Body of pancreas (tissue), 4 donors: ENCODE measurements at regions not wholly inside any gene's neighbourhood (a gene's known extent, or its start where the extent isn't known, plus 50 kb on each side); places are given as distances from the start of the nearest gene placed in this dataset.

Experiments
- POLR2A ChIP-seq, 3 donors: fragments of 450-650 bp; IDR thresholded peaks; one replicate each; pipeline ENCODE4 v1.6.1; 2016; ENCODE audit warnings: antibody characterized with exemption in 3 of 3, mild to moderate bottlenecking in 2 of 3
- TF ChIP-seq, protein P1 (sequence below), 7 experiments: fragments of 450-650 bp in 4 of 7; fragments of 200-600 bp in 3 of 7; sonication (generic) in 3 of 7; IDR thresholded peaks; one replicate each; pipeline ENCODE4 v1.5.1; 2016 to 2019; ENCODE audit warnings: antibody characterized with exemption in 7 of 7

DNA sequence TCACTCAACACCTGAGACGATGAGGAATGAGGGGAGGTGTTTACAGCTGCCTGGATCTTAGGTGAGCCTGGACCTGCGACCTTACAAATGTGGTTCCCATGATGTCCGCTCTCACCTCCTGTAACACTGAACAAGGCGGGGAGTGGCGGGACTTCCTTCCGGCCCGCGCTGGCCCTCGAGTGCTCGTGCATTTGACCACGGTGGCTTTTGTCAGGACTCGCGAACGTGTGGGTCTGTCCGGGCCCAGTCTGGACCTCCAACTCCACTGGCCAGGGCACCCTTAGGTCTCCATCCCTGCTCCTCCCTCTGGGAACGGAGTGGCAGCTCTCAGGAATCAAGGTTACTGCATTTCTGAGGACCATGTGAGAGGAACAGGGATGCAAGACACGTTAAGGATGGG lies 263.0 kb upstream of the SALL3 start:
- TF ChIP-seq, protein P1, sequence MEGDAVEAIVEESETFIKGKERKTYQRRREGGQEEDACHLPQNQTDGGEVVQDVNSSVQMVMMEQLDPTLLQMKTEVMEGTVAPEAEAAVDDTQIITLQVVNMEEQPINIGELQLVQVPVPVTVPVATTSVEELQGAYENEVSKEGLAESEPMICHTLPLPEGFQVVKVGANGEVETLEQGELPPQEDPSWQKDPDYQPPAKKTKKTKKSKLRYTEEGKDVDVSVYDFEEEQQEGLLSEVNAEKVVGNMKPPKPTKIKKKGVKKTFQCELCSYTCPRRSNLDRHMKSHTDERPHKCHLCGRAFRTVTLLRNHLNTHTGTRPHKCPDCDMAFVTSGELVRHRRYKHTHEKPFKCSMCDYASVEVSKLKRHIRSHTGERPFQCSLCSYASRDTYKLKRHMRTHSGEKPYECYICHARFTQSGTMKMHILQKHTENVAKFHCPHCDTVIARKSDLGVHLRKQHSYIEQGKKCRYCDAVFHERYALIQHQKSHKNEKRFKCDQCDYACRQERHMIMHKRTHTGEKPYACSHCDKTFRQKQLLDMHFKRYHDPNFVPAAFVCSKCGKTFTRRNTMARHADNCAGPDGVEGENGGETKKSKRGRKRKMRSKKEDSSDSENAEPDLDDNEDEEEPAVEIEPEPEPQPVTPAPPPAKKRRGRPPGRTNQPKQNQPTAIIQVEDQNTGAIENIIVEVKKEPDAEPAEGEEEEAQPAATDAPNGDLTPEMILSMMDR (IDR thresholded peaks at IDR 0.05): no peak
- no peak for TF ChIP-seq POLR2A (IDR thresholded peaks at IDR 0.05)
